IPS-11a (cell line): ENCODE measurements at regions not wholly inside any gene's neighbourhood (a gene's known extent, or its start where the extent isn't known, plus 50 kb on each side); places are given as distances from the start of the nearest gene placed in this dataset.

Source experiments
- H3K4me3 ChIP-seq: one replicate; pipeline ENCODE4 v1.5.1; 2013; ENCODE audit warnings: low read depth, low read length, control low read depth

DNA sequence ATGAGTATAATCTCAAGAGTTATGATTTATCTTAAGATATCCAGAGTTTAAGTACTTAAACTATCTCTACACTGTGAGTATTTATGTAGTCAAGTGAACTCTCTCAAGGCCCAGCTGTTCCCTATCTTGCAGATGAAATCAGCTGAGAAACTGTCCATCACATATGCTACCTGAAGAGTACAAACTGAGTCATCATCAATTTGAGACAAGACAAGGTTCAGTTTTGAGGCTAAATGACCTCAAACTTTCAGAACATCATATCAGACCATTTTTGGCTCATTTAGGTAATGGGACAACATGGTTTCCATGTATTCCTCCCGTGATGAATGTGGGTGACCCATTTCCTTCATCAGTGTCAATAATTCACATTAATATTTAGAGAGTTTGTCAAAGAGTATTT, 53.1 kb upstream of the AUTS2 start:
- H3K4me3 ChIP-seq: no peak overlapping the region
